ENCODE measurements at regions not wholly inside any gene's neighbourhood (a gene's known extent, or its start where the extent isn't known, plus 50 kb on each side); places are given as distances from the start of the nearest gene placed in this dataset.

DNA sequence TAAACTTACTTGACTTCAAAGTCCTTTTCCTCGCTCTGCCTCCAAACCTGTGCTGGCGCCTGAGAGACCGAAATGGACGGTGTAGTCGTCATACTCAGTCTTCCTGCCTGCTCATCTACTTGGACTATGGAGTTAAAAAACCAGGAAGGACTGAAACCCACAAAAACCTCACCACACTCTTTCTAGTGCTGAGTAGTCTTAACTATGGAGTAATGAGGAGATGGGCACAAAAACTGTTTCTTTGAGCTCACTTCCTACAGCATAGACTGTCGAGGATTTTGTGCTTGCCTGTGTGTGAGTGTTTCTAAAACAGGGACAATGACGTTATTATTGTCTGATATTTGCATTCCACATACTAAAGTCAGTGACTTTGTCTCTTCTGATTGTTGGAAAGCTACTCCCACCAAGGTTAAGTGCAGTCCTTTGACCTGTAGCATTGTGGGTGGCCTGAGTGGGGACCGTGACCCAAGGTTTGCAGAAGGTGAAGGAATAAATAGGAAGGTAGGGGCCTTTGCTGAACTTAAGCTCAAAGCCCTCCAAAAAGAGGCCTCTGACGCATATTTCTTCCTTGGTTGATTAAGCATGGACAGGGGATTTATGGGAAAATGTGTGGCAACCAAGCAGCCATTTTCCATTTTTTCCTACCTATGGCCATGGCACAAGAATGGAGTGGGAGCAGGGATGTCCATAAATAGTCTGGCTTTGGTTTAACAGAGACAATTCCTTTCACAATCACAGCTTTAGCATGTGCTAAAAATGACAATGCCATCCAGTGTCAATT is 109.6 kb downstream of the ZBTB18 start:
- TF ChIP-seq, protein P1, sequence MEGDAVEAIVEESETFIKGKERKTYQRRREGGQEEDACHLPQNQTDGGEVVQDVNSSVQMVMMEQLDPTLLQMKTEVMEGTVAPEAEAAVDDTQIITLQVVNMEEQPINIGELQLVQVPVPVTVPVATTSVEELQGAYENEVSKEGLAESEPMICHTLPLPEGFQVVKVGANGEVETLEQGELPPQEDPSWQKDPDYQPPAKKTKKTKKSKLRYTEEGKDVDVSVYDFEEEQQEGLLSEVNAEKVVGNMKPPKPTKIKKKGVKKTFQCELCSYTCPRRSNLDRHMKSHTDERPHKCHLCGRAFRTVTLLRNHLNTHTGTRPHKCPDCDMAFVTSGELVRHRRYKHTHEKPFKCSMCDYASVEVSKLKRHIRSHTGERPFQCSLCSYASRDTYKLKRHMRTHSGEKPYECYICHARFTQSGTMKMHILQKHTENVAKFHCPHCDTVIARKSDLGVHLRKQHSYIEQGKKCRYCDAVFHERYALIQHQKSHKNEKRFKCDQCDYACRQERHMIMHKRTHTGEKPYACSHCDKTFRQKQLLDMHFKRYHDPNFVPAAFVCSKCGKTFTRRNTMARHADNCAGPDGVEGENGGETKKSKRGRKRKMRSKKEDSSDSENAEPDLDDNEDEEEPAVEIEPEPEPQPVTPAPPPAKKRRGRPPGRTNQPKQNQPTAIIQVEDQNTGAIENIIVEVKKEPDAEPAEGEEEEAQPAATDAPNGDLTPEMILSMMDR (IDR thresholded peaks at IDR 0.05; ENCODE audit: insufficient read depth, low read depth, low read length) = no peak
- TF ChIP-seq EZH2 (IDR thresholded peaks at IDR 0.05; ENCODE audit: insufficient read depth, low read length) = no peak
